Breast epithelium (tissue), 3 donors: ENCODE measurements at regions not wholly inside any gene's neighbourhood (a gene's known extent, or its start where the extent isn't known, plus 50 kb on each side); places are given as distances from the start of the nearest gene placed in this dataset.

Experiments
- CTCF ChIP-seq, 3 donors: fragments of 450-650 bp; IDR thresholded peaks; one replicate each; pipeline ENCODE4 v1.5.1; 2016 to 2017; ENCODE audit warnings: antibody characterized with exemption in 3 of 3, mild to moderate bottlenecking in 3 of 3, moderate library complexity in 3 of 3
- POLR2A ChIP-seq: fragments of 450-650 bp; IDR thresholded peaks from one replicate; pipeline ENCODE4 v1.6.1; 2016; ENCODE audit warnings: antibody characterized with exemption, mild to moderate bottlenecking, moderate library complexity
- POLR2AphosphoS5 ChIP-seq, 3 donors: sonication (generic); formaldehyde crosslinking; IDR thresholded peaks; one replicate each; pipeline ENCODE4 v1.6.1; 2017; ENCODE audit warnings: antibody characterized with exemption in 3 of 3

DNA sequence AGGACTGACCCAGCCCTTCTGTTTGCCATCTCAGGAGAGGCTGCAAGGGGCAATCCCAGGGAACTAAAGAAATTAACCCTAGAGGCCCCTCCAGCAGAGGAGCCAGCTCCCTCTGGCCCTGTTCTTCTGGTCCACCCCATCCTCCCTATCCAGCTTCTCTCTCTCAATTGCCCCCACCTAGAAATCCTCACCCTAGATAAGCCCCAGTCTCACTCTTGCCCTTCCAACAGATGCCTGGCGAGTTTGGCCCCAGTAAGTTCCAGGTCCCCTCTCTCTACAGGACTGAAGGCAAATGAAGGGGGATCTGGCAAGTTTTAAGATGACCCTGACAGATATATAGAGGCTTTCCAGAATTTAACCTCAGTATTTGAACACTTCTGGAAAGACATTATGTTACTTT, 134.0 kb downstream of the THBS2 start:
- TF ChIP-seq CTCF (IDR thresholded peaks at IDR 0.05) (no peak), POLR2A (no peak), POLR2AphosphoS5 (IDR thresholded peaks at IDR 0.05) (no peak)
